ENCODE measurements at regions not wholly inside any gene's neighbourhood (a gene's known extent, or its start where the extent isn't known, plus 50 kb on each side); places are given as distances from the start of the nearest gene placed in this dataset.

GRCh38 chr20:39623584-39624234 is 661.6 kb downstream of the DHX35 start:
- Histone ChIP-seq H4K91ac (replicated peaks; ENCODE audit: insufficient read length, low read length) (no peak overlapping the region), H2BK120ac (replicated peaks; ENCODE audit: low read depth, low read length) (no peak overlapping the region), H3K4me3 (ENCODE audit: extremely low read depth in 1 of 4, insufficient read depth in 2 of 4, low read depth in 3 of 4, low read length in 4 of 4) (no peak overlapping the region), H3K79me1 (ENCODE audit: low read depth, low read length) (no peaks in the 10 kb centered on the region), H3K9me3 (ENCODE audit: insufficient read depth in 2 of 2, low read depth in 1 of 2, low read length in 1 of 2) (no peaks in the 10 kb centered on the region), H3K9ac (replicated peaks in 1 of 4; ENCODE audit: extremely low read depth in 1 of 4, low read depth in 3 of 4, low read length in 3 of 4) (no peak overlapping the region), H3K79me2 (ENCODE audit: control insufficient read depth in 1 of 2, insufficient read depth in 2 of 2, low read length in 2 of 2) (no peaks in the 10 kb centered on the region), H3K23ac (ENCODE audit: insufficient read length) (no peak overlapping the region), H2BK5ac (ENCODE audit: low read depth, low read length) (no peak overlapping the region), H2BK20ac (ENCODE audit: low read length) (no peak overlapping the region), H4K20me1 (replicated peaks in 1 of 2; ENCODE audit: control insufficient read depth in 1 of 2, insufficient read depth in 2 of 2, low read length in 2 of 2) (no peaks in the 10 kb centered on the region), H3K18ac (ENCODE audit: extremely low read depth, low read length) (no peak overlapping the region), H3K56ac (replicated peaks; ENCODE audit: insufficient read length, low read depth, low read length) (no peak overlapping the region), H3K36me3 (ENCODE audit: control insufficient read depth in 2 of 4, insufficient read depth in 4 of 4, low read length in 3 of 4) (no peaks in the 10 kb centered on the region), H2AFZ (ENCODE audit: low read length) (no peak overlapping the region), H4K8ac (ENCODE audit: extremely low read depth, insufficient read depth, low read length) (no peak overlapping the region), H2AK5ac (ENCODE audit: low read depth, low read length) (no peak overlapping the region), H3K14ac (ENCODE audit: insufficient read length) (no peak overlapping the region), H2BK12ac (ENCODE audit: low read depth, low read length) (no peak overlapping the region), H3K27me3 (replicated peaks in 1 of 4; ENCODE audit: control insufficient read depth in 3 of 4, extremely low read depth in 1 of 4, insufficient read depth in 3 of 4, low read length in 3 of 4) (no peaks in the 10 kb centered on the region), H3K27ac (ENCODE audit: low read depth, low read length) (no peak overlapping the region), H4K5ac (ENCODE audit: insufficient read length, low read depth, low read length) (no peak overlapping the region), H3K4me2 (ENCODE audit: insufficient read depth in 1 of 2, low read depth in 2 of 2, low read length in 2 of 2) (no peak overlapping the region), H3K23me2 (ENCODE audit: low read depth, low read length) (no peaks in the 10 kb centered on the region), H3K4me1 (replicated peaks in 1 of 4; ENCODE audit: control insufficient read depth in 3 of 4, insufficient read depth in 4 of 4, low read length in 3 of 4) (no peaks in the 10 kb centered on the region), H3K4ac (replicated peaks; ENCODE audit: insufficient read length, low read depth, low read length) (no peak overlapping the region), H2BK15ac (ENCODE audit: low read length) (no peak overlapping the region)
- WGBS, 2 experiments (ENCODE audit: extremely low coverage in 1 of 2, insufficient coverage in 1 of 2, insufficient read length in 1 of 2, insufficient replicate concordance in 2 of 2, low coverage in 1 of 2, low lambda C conversion rate in 2 of 2, missing lambda C conversion rate in 1 of 2) = 74% methylated on average over 2 of the region's 2 CpGs; no CpG with 5 or more reads in 1 of the 2 experiments
- ChIA-PET CTCF (ENCODE audit: partially characterized antibody) (interaction anchor here (0.7 kb wide), 1 partner anchor 8 kb away, joined by 3 read pairs; no protein-coding TSS in a partner anchor), POLR2A (ENCODE audit: partially characterized antibody) (no interaction called here)
- FAIRE-seq = no peak
- DNase-seq (ENCODE audit: low read depth in 1 of 2, low spot score in 2 of 2) = no peak
- TF ChIP-seq ASH2L (IDR thresholded peaks at IDR 0.05; ENCODE audit: low read length) (no peak), YY1 (IDR thresholded peaks at IDR 0.05; ENCODE audit: low read depth, low read length) (no peak), GABPA (IDR thresholded peaks at IDR 0.05; ENCODE audit: borderline replicate concordance, insufficient read depth, low read length) (no peak)
- TF ChIP-seq, protein P1, sequence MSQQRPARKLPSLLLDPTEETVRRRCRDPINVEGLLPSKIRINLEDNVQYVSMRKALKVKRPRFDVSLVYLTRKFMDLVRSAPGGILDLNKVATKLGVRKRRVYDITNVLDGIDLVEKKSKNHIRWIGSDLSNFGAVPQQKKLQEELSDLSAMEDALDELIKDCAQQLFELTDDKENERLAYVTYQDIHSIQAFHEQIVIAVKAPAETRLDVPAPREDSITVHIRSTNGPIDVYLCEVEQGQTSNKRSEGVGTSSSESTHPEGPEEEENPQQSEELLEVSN (IDR thresholded peaks at IDR 0.05) = no peak
